ENCODE measurements at regions not wholly inside any gene's neighbourhood (a gene's known extent, or its start where the extent isn't known, plus 50 kb on each side); places are given as distances from the start of the nearest gene placed in this dataset.

DNA sequence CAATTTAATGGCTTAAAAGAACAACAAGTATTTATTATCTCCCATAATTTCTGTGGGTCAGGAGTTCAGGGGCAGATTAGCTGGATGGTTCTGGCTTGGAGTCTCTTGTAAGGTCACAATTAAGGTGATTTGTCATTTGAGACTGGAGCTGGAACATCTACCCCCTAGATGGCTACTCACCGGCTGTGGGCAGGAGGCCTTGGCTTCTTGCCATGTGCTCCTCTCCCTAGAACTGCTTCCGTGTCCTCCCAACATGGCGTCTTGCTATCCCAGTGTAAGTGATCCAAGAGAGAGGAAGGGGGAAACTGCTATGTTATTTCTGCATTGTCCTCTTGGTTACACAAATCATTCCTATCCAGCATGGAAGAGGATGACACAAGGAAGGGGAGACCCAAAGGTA is 210.2 kb upstream of the ECI2 start:
- TF ChIP-seq, protein P1, sequence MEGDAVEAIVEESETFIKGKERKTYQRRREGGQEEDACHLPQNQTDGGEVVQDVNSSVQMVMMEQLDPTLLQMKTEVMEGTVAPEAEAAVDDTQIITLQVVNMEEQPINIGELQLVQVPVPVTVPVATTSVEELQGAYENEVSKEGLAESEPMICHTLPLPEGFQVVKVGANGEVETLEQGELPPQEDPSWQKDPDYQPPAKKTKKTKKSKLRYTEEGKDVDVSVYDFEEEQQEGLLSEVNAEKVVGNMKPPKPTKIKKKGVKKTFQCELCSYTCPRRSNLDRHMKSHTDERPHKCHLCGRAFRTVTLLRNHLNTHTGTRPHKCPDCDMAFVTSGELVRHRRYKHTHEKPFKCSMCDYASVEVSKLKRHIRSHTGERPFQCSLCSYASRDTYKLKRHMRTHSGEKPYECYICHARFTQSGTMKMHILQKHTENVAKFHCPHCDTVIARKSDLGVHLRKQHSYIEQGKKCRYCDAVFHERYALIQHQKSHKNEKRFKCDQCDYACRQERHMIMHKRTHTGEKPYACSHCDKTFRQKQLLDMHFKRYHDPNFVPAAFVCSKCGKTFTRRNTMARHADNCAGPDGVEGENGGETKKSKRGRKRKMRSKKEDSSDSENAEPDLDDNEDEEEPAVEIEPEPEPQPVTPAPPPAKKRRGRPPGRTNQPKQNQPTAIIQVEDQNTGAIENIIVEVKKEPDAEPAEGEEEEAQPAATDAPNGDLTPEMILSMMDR (IDR thresholded peaks at IDR 0.05) = no peak
- 100% methylated on average over 1 of the region's 3 CpGs for WGBS (ENCODE audit: insufficient coverage)
- H3K9me3 Mint-ChIP-seq = no peaks in the 10 kb centered on the region
- H3K27me3 Mint-ChIP-seq (ENCODE audit: low read depth in 2 of 2) = peaks cover 4 to 12% of the 10 kb centered on the region in 2 donors
- H3K36me3 Mint-ChIP-seq = no peaks in the 10 kb centered on the region
- no peaks in the 10 kb centered on the region for H3K4me1 Mint-ChIP-seq
- Histone ChIP-seq H3K4me3 (ENCODE audit: low read length) (no peak overlapping the region), H3K9me3 (ENCODE audit: control insufficient read depth, insufficient read depth, low read length) (no peaks in the 10 kb centered on the region), H3K27ac (ENCODE audit: low read length) (no peak overlapping the region), H3K4me1 (ENCODE audit: control insufficient read depth, insufficient read depth, low read length) (no peaks in the 10 kb centered on the region), H3K36me3 (ENCODE audit: control insufficient read depth, insufficient read depth, low read length) (no peaks in the 10 kb centered on the region), H3K27me3 (ENCODE audit: control insufficient read depth, insufficient read depth, low read length) (no peaks in the 10 kb centered on the region)
- H3K27ac Mint-ChIP-seq = no peak overlapping the region
- H3K4me3 Mint-ChIP-seq = no peak overlapping the region
- no peak for DNase-seq
- no peak for ATAC-seq
- intact Hi-C loops (cut with micrococcal nuclease) = no loop called here

DNA sequence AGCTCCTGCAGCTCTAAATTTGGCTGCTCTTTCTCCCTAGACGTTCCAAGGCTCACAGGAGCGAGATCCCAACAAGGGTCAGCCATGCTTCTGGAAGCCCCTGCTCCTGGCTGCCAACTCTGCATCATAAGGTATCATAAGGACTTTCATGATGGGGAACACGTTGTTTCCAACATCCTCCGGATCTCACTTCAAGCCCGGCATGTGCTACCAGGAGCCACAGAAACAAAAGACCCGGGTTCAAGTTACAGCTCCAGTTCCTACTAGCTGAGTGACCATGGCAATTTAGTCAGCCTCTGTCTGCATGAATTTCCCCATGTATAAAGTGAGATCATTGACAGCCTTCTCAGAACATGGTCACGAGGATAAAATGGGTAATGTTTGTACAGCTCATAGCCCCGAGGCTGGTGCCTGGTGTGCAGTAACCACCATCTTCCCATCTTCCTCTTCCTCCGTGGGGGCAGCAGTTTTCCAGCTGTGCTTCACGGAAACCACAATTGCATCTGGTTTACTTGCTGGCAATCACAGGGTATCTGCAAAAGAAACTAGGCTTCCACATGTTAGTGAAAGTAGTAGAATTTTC is 209.0 kb upstream of the ECI2 start:
- no peaks in the 10 kb centered on the region for H3K4me1 Mint-ChIP-seq
- intact Hi-C loops (cut with micrococcal nuclease) = no loop called here
- DNase-seq (no peak), ATAC-seq (no peak)
- H3K36me3 ChIP-seq (ENCODE audit: control insufficient read depth, insufficient read depth, low read length) = no peaks in the 10 kb centered on the region
- H3K4me1 ChIP-seq (ENCODE audit: control insufficient read depth, insufficient read depth, low read length) = no peaks in the 10 kb centered on the region
- peaks cover 4 to 12% of the 10 kb centered on the region in 2 donors for H3K27me3 Mint-ChIP-seq (ENCODE audit: low read depth in 2 of 2)
- H3K9me3 ChIP-seq (ENCODE audit: control insufficient read depth, insufficient read depth, low read length) = no peaks in the 10 kb centered on the region
- H3K27ac Mint-ChIP-seq = no peak overlapping the region
- H3K27me3 ChIP-seq (ENCODE audit: control insufficient read depth, insufficient read depth, low read length) = no peaks in the 10 kb centered on the region
- TF ChIP-seq, protein P1 (IDR thresholded peaks at IDR 0.05) = no peak
- whole genome bisulfite sequencing (ENCODE audit: insufficient coverage) = 63% methylated on average over 7 of the region's 10 CpGs
- H3K4me3 Mint-ChIP-seq = no peak overlapping the region
- H3K27ac ChIP-seq (ENCODE audit: low read length) = no peak overlapping the region
- H3K36me3 Mint-ChIP-seq = no peaks in the 10 kb centered on the region
- H3K4me3 ChIP-seq (ENCODE audit: low read length) = no peak overlapping the region
- no peaks in the 10 kb centered on the region for H3K9me3 Mint-ChIP-seq

DNA sequence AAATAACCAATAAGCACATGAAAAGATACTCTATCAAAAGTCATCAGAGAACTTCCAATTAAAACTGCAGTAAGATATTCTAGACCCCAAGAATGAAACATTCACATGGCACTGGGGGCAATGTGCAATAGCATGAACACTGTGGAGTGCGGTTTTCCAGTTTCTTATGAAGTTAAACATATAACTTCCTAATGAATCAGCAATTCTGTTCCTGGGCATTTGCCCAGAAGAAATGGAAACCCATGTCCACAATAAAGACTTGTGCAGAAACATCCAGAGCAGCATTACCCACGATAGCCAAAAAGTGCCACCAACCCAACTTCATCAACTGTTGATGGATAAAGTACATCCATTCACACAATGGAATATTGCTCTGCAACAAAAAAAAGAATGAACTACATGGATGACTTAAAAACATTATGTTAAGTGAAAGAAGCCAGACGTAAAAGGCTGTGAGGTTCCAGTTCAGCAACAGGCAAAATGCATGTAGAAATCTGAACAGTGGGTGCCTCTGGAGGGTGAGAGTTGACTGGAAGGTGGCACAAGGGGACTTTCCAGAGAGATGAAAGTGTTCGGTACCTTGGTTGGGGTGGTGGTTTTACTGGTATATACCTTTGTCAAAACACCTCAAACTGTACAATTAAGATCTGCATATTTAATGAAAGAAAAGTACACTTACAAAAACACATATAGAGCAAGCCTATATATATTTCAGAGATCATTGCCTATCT is 207.2 kb upstream of the ECI2 start:
- no peak overlapping the region for H3K4me3 Mint-ChIP-seq
- TF ChIP-seq, protein P1 (IDR thresholded peaks at IDR 0.05) = no peak
- Histone ChIP-seq H3K27me3 (ENCODE audit: control insufficient read depth, insufficient read depth, low read length) (no peaks in the 10 kb centered on the region), H3K36me3 (ENCODE audit: control insufficient read depth, insufficient read depth, low read length) (no peaks in the 10 kb centered on the region), H3K4me1 (ENCODE audit: control insufficient read depth, insufficient read depth, low read length) (no peaks in the 10 kb centered on the region), H3K9me3 (ENCODE audit: control insufficient read depth, insufficient read depth, low read length) (no peaks in the 10 kb centered on the region), H3K27ac (ENCODE audit: low read length) (no peak overlapping the region), H3K4me3 (ENCODE audit: low read length) (no peak overlapping the region)
- WGBS (ENCODE audit: insufficient coverage) = 80% methylated on average over 3 of the region's 4 CpGs
- peaks cover 4 to 12% of the 10 kb centered on the region in 2 donors for H3K27me3 Mint-ChIP-seq (ENCODE audit: low read depth in 2 of 2)
- no peak overlapping the region for H3K27ac Mint-ChIP-seq
- intact Hi-C loops (cut with micrococcal nuclease) = no loop called here
- H3K9me3 Mint-ChIP-seq = no peaks in the 10 kb centered on the region
- no peak for DNase-seq
- no peaks in the 10 kb centered on the region for H3K36me3 Mint-ChIP-seq
- no peak for ATAC-seq
- no peaks in the 10 kb centered on the region for H3K4me1 Mint-ChIP-seq
